Choroid plexus epithelial cell (primary cell): ENCODE measurements at regions not wholly inside any gene's neighbourhood (a gene's known extent, or its start where the extent isn't known, plus 50 kb on each side); places are given as distances from the start of the nearest gene placed in this dataset.

Experiments used
- DNase-seq: peaks from one replicate; pipeline ENCODE4 v3.0.0-alpha.2; 2010; ENCODE audit warnings: low read depth
- H3K4me3 ChIP-seq: 2 replicates; pipeline ENCODE4 v1.5.1; 2011; ENCODE audit warnings: low read depth, mild to moderate bottlenecking, control low read depth, low read length, moderate library complexity
- CTCF ChIP-seq: conservative IDR thresholded peaks from 2 replicates; pipeline ENCODE4 v1.5.1; 2011; ENCODE audit warnings: low read depth, mild to moderate bottlenecking, control low read depth, inconsistent platforms, low read length, moderate library complexity

DNA sequence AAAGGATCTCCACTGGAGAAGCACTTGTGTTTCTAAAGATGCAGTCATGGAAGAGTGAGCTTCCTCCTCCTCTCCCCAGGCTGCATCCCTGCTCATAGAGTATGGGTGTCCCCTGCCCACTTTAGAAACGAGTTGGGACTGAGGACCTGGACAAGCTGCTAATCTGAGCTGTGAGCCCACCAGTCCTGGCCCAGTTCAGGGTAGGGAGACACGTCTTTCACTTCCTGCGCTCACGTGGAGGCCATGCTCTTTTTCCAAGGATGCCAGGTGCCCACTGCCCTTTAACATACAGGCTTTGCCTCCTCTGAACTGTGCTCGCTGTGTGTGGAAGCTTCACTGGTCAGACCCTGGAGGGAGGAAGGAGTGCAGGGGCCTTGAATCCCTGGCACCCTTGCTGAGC lies 316.3 kb downstream of the UACA start:
- no peak for DNase-seq
- TF ChIP-seq CTCF: no peak
- H3K4me3 ChIP-seq: no peak overlapping the region

DNA sequence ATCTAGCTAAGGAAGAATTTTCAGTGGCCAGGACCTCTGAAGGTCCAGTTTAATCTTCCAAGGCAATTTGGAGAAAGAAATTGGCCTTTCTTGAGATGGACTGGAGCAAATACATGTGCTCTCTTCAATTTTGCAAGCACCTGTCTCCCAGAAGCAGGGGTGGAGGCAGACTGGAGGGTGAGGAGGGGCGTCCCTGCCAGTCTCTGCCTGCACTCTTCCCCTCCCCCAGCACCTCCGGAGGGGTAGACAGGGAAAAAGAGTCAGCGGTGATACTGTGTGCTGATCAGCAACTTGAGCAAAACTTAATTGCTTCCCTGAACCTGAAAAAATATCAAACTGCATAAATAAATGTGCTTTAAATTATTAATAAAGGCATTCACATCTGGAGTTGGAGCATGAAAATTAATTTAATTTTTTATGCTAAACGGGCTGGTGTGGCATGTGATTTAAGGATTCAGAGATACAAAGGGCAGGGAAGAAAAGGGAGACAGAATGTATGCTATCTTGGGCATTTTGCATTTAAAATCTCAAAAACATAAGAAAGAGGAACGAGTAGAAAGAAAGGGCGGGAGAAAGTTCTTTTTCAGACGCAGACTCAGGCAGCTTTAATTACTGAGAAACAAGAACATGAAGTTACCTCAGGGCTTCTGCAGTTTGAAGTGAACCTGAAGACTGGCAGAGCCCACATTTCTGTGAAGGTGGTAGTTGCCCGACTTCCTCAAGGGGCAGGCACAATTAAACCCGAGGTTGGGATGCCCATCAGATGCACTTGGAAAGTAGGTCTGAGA lies 319.7 kb downstream of the UACA start:
- DNase-seq: no peak
- H3K4me3 ChIP-seq: no peak overlapping the region
- TF ChIP-seq CTCF: no peak

DNA sequence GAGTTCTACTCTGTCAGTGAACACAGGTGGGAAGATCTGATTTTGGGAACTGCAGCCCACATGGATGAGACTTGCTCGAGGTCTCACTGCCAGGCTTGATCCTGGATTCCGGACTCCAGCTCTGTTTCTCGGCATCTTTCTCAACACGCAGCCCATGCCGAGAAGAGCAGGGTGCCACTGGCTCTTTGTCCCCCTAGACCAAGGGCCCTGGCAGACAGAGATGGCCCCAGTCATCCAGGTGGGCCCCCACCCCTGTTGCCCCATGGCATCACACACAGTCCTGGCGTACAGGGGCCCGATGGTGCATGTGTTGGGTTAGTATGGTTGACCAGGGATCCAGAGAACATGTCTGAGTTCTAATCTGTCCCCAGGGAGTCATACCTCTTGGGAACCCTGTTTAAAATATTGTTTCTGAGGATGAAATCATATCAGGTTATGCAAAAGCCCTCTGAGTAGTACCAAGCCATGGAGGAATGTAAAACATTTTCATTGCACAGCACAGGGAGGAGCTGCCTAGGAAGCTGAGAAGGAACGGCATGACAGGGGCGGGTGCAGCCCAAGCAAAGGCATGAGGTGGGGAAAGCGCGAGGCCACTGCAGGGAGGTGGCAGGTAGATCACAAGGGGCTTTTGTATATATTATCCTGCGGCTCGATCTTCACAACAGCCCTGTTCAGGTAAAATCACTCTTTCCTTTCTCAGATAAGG lies 320.6 kb downstream of the UACA start:
- no peak for TF ChIP-seq CTCF
- no peak overlapping the region for H3K4me3 ChIP-seq
- peak; percentile 33 for DNase-seq

- no peak for TF ChIP-seq CTCF
- DNase-seq: no peak
- no peak overlapping the region for H3K4me3 ChIP-seq
Observed at GRCh38 chr15:70442211-70442610, 321.1 kb downstream of the UACA start.

DNA sequence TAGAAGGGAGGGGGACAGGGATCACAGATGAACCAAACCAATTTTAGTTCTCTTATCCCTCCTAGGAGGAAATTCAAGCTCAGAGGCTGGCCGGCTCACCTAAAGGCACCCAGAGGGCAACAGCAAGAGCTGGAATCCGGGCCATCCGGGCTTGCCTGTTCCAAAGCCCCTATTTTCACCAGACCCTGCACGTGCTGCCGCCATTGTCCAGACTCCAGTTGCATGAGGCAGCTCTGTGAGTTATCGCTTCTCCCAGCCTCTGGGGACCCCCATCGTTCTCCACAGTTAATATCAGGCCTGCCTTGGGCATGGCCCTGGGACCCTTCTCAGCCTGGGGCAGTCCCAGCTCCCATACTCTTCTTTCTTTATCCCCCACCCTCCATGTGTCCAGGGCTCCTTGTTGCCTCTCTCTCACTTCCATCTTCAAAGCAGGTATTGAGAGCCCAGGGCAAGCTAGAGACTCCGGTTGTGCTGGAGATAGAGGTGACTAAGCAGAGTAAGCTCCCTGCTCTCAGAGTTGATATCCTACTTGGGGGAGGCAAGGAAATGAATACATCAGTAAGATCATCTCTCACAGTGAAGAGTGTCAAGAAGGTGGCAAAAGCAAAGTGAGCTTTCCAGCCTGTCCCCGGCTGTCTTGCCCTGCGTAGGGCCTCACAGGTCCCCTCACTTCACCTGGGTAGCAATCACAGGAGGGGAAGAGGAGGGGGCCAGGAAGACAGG lies 322.8 kb downstream of the UACA start:
- H3K4me3 ChIP-seq: no peak overlapping the region
- TF ChIP-seq CTCF: no peak
- no peak for DNase-seq

GRCh38 chr15:70439880-70440279 lies 323.5 kb downstream of the UACA start:
- TF ChIP-seq CTCF: no peak
- no peak for DNase-seq

More at GRCh38 chr15:70439880-70440279, 323.5 kb downstream of the UACA start:
- no peak overlapping the region for H3K4me3 ChIP-seq
